ENCODE measurements at regions not wholly inside any gene's neighbourhood (a gene's known extent, or its start where the extent isn't known, plus 50 kb on each side); places are given as distances from the start of the nearest gene placed in this dataset.

DNA sequence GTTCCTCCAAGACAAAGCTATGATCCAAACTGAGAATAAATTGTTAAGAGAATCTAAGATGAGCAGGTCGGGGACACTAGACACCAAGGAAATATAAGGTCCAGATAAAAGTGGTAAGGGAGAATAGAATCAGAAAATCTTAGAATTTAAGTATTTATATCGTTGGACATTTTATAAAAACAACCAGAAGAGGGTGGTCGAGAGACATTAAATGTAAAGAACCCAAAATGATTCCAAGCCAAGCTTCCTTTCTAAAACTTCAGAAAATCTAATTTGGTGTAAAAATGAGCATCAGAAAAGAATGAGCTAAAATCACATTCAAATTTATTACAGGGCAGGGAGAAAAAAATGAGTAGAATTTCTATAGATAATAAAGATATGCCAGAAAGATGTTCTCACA, 97.8 kb upstream of the OGFRL1 start:
- Histone ChIP-seq H3K79me2 (ENCODE audit: insufficient read depth, low read length) (no peaks in the 10 kb centered on the region), H2AFZ (ENCODE audit: low read depth, low read length, severe bottlenecking) (no peak overlapping the region)

DNA sequence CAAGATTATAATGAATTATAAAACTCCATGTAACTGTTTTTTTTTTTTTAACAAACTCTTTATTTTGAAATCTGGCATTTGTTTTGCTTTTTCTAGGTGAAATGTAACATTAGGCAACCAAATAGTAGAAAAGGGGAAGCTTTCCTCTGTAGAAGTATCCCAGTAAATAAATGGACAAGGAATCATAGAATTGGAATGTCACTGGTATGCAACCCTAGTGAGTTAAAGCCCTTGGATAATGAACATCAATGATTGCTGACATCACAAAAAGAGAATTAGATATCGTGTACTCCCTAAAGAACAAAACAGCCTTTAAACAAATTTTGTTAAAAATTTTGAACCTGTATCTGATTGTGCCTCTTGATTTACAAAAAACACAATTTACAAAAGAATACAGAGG, 93.9 kb upstream of the OGFRL1 start:
- H3K9me2 ChIP-seq (replicated peaks; ENCODE audit: insufficient read depth, low read length): no peaks in the 10 kb centered on the region
- H3K4me3 ChIP-seq (ENCODE audit: insufficient read depth, low read length, poor library complexity, severe bottlenecking): no peak overlapping the region
- no peak overlapping the region for H3K27ac ChIP-seq (ENCODE audit: low read depth, low read length)
- H3K27me3 ChIP-seq (ENCODE audit: low read length): no peaks in the 10 kb centered on the region
- no peak overlapping the region for H2AFZ ChIP-seq (ENCODE audit: low read depth, low read length, severe bottlenecking)
- no peaks in the 10 kb centered on the region for H3F3A ChIP-seq (ENCODE audit: insufficient read depth)
- no peak for TF ChIP-seq EZH2phosphoT487 (conservative IDR thresholded peaks at IDR 0.05; ENCODE audit: low read length)
- TF ChIP-seq, protein P1, sequence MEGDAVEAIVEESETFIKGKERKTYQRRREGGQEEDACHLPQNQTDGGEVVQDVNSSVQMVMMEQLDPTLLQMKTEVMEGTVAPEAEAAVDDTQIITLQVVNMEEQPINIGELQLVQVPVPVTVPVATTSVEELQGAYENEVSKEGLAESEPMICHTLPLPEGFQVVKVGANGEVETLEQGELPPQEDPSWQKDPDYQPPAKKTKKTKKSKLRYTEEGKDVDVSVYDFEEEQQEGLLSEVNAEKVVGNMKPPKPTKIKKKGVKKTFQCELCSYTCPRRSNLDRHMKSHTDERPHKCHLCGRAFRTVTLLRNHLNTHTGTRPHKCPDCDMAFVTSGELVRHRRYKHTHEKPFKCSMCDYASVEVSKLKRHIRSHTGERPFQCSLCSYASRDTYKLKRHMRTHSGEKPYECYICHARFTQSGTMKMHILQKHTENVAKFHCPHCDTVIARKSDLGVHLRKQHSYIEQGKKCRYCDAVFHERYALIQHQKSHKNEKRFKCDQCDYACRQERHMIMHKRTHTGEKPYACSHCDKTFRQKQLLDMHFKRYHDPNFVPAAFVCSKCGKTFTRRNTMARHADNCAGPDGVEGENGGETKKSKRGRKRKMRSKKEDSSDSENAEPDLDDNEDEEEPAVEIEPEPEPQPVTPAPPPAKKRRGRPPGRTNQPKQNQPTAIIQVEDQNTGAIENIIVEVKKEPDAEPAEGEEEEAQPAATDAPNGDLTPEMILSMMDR (IDR thresholded peaks at IDR 0.05; ENCODE audit: insufficient read depth, low read length, poor library complexity, severe bottlenecking): no peak
- no peaks in the 10 kb centered on the region for H4K20me1 ChIP-seq (ENCODE audit: low read depth, low read length)
- H3K36me3 ChIP-seq (ENCODE audit: low read length): no peaks in the 10 kb centered on the region
- no peak overlapping the region for H3K4me2 ChIP-seq (ENCODE audit: low read depth, low read length, poor library complexity, severe bottlenecking)
- no peaks in the 10 kb centered on the region for H3K9me3 ChIP-seq (ENCODE audit: insufficient read depth, low read length)
- H3K79me2 ChIP-seq (ENCODE audit: insufficient read depth, low read length): no peaks in the 10 kb centered on the region
- no peak overlapping the region for H3K9ac ChIP-seq (ENCODE audit: low read length)

More for the DNA sequence above, 97.8 kb upstream of the OGFRL1 start:
- H3K27me3 ChIP-seq (ENCODE audit: low read length): no peaks in the 10 kb centered on the region
- H3K9ac ChIP-seq (ENCODE audit: low read length): no peak overlapping the region
- no peak overlapping the region for H3K27ac ChIP-seq (ENCODE audit: low read depth, low read length)
- H3F3A ChIP-seq (ENCODE audit: insufficient read depth): no peaks in the 10 kb centered on the region
- H3K4me3 ChIP-seq (ENCODE audit: insufficient read depth, low read length, poor library complexity, severe bottlenecking): no peak overlapping the region
- no peaks in the 10 kb centered on the region for H3K9me3 ChIP-seq (ENCODE audit: insufficient read depth, low read length)
- H3K36me3 ChIP-seq (ENCODE audit: low read length): no peaks in the 10 kb centered on the region
- TF ChIP-seq EZH2phosphoT487 (conservative IDR thresholded peaks at IDR 0.05; ENCODE audit: low read length): no peak
- TF ChIP-seq, protein P1 (IDR thresholded peaks at IDR 0.05; ENCODE audit: insufficient read depth, low read length, poor library complexity, severe bottlenecking): peak; percentile 20
- H3K9me2 ChIP-seq (replicated peaks; ENCODE audit: insufficient read depth, low read length): no peaks in the 10 kb centered on the region
- no peaks in the 10 kb centered on the region for H4K20me1 ChIP-seq (ENCODE audit: low read depth, low read length)
- H3K4me2 ChIP-seq (ENCODE audit: low read depth, low read length, poor library complexity, severe bottlenecking): no peak overlapping the region

- Histone ChIP-seq H3K4me3 (ENCODE audit: insufficient read depth, low read length, poor library complexity, severe bottlenecking) (no peak overlapping the region), H4K20me1 (ENCODE audit: low read depth, low read length) (no peaks in the 10 kb centered on the region), H3K36me3 (ENCODE audit: low read length) (no peaks in the 10 kb centered on the region), H3K27me3 (ENCODE audit: low read length) (no peaks in the 10 kb centered on the region), H3K9ac (ENCODE audit: low read length) (no peak overlapping the region), H3K9me2 (replicated peaks; ENCODE audit: insufficient read depth, low read length) (no peaks in the 10 kb centered on the region), H2AFZ (ENCODE audit: low read depth, low read length, severe bottlenecking) (no peak overlapping the region), H3F3A (ENCODE audit: insufficient read depth) (no peaks in the 10 kb centered on the region), H3K79me2 (ENCODE audit: insufficient read depth, low read length) (no peaks in the 10 kb centered on the region), H3K27ac (ENCODE audit: low read depth, low read length) (no peak overlapping the region), H3K4me2 (ENCODE audit: low read depth, low read length, poor library complexity, severe bottlenecking) (no peak overlapping the region), H3K9me3 (ENCODE audit: insufficient read depth, low read length) (no peaks in the 10 kb centered on the region)
- TF ChIP-seq, protein P1 (IDR thresholded peaks at IDR 0.05; ENCODE audit: insufficient read depth, low read length, poor library complexity, severe bottlenecking): no peak
- TF ChIP-seq EZH2phosphoT487 (conservative IDR thresholded peaks at IDR 0.05; ENCODE audit: low read length): no peak
Observed at GRCh38 chr6:71197267-71197666, 91.3 kb upstream of the OGFRL1 start.

All from SU-DHL-6 (cell line).